Left hindlimb (tissue), 1 donor: ENCODE measurements at regions not wholly inside any gene's neighbourhood (a gene's known extent, or its start where the extent isn't known, plus 50 kb on each side); places are given as distances from the start of the nearest gene placed in this dataset.

Experiments used
- DNase-seq: peaks from one replicate; pipeline ENCODE4 v3.0.0-alpha.2; 2018

- DNase-seq: no peak
Measured at GRCh38 chr2:234673961-234674759, 177.3 kb upstream of the ARL4C start.

DNA sequence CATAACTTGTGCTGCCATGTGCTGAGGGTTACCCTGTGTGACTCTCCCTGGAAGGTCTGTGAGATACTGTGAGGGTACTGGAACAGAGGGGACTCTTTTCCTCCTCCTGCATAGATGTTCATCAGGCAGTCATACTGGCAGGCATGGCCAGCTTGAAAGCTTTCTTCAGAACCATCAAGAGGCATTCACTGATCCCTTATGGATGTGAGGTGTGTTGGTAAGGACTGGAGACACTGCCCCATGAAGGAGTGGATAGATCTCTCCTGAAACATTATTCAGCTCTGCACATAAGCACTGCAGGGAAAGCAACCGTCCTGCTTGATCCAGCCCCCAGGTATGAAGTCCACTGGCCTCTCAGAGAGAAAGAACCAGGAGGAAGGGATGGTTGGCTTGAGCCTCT is 176.6 kb upstream of the ARL4C start:
- DNase-seq: no peak

DNA sequence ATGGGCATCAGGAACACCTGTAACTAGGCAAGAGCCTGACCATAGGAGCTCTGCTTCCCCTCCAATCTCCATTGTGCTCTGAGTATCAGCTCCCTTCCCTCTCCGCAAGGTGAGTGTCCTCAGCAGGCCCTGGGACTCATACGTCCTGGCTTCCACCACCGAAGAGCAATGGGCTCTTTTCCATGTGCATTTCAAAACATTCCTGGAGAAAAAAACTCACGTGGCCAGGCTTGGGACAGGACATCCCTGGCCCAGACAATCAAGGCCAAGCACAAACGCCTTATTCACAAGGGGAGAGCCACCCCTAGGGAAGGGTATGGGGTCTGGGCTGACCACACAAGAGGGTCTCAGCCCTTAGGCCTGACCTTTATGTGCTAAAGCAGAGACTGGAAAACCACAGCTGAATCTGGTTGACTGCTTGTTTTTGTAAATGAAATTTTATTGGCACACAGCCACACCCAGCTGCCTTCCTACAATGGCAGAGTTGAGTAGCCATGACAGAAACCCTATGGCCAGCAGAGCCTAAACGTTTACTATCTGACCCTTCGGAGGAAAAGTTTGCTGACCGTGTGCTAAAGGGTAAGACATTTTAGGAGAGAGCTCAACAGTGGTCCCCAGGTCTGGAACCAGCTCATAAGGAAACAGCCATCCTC is 175.7 kb upstream of the ARL4C start:
- no peak for DNase-seq

DNA sequence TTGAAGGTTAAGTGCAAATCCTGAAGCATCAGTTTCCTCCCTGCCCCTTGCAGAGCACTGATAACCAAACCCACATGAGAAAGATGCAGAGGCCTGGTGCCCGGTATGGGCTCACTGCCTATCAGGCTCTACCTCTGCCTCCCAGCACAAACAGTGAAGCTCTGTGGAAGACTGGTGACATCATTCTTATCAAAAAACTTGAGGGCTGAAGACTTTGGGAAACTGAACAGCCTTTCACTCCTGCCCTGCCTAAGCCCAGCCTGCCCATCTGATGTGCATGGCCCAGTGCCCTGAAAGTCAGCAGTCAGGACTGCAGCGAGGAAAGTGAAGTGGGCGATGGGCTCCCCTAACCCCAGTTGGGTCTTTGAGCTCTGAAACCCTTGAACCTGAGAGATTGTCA is 174.8 kb upstream of the ARL4C start:
- DNase-seq: no peak

GRCh38 chr2:234671231-234671630 is 174.3 kb upstream of the ARL4C start:
- DNase-seq: no peak

- no peak for DNase-seq
Measured at GRCh38 chr2:234670806-234671205, 173.9 kb upstream of the ARL4C start.

DNA sequence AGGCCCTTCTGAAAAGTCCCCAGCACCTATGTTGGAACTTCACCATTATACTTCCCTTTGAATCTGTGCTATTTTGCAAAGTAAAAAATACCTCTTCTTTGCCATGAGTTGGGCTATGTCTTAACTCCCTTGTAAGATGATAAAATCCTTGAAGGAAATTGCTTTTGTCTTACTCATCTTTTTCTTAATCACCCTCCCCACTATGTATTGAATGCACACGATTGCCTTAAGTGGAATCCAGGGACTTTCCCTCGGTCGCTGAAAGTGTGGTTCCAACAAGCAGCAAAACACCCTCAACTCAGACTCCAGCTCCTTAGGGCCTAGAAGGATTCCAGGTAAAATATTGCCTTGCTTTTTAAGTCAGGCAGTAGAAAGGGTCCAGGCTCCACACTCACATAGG is 173.2 kb upstream of the ARL4C start:
- DNase-seq: no peak

DNA sequence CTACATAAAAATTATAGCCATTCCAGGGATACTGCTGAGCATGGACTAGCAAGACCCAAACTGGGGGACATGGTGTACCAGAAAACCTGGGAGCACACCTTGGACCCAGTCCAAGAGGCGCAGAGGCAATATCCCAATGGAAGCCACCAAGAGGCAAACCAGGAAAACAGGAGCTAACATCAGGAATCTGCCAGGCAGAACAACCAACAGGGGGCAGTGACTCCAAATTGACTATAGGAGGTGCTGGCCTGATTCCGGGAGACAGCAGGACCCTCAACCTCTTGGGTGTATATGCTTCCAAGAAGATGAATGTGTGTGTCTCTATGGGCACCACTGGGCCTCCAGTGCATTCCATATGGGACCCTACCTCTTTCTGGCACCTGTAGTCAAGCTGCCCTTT is 172.7 kb upstream of the ARL4C start:
- no peak for DNase-seq

DNA sequence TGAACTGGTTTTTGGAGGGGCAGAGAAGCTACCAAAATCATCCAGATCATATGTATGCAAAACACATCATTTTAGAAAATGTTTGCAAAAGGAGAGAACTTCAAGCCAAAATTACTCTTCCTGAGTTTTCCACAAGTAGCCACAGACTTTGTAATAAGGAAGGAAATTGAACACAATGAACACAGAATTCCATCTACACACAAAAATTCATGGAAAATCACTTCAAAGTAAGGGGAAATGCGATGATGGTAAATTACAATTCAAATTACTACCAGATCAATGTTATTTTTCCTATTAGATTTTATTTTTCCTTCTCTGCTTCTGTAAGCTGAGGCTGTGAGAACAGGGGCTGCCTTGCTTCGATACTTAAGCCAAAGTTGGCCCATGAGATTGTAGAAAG is 172.1 kb upstream of the ARL4C start:
- DNase-seq: no peak

DNA sequence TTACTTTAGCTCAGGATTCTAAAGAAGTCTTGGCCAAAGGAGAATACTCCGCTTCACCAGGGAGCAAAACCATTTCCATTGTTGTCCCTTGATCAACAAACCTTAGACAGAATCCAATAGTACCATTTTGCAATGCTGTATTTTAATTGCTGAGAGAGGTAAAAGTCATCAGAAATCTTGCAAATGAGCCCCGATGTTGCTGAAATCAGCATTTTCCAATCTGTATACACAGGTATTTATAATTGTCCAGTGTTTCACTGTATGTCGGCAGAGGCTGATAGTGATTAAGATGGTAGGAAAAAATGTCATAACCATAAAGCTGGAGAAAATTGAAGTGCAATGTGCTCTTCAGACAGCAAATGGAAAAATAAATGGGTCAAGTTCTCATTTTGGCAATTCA is 170.0 kb upstream of the ARL4C start:
- no peak for DNase-seq

DNA sequence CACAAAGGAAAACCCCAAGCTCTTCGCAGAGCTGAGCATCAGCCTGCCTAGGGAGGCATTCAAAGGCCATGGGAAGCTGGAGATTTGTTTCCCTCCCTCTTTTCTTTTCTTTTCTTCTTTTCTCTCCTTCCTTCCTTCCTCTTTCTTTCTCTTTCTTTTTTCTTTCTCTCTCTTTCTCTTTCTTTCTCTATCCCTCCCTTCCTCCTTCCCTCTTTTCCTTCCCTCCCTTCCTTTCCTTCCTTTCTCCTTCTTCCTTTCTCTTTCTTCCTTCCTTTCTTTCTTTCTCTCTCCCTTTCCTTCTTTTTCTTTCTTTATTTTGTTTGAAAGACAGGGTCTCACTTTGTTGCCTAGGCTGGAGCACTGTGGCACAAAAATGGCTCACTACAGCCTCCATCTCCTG is 168.4 kb upstream of the ARL4C start:
- no peak for DNase-seq

GRCh38 chr2:234661849-234662248 is 165.0 kb upstream of the ARL4C start:
- DNase-seq: no peak

DNA sequence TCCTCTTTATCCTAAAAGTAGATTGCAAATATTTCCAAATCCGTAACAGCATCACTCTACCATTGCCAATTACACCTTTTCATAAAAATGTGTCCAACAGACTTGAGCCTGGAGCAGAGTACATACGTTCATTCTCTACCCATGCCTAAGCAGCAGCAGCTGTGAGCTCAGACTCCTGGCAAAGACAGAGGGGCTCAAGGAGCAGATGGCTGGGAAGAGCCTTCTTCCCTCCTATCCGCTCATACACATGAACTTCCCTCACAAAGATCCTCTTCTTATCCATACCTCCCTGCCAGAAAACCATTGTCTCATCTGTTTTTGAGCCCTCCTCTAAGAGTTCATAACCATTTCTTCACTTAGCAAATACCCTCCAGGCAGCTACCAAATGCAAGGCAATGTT is 164.3 kb upstream of the ARL4C start:
- peak; percentile 57 for DNase-seq

GRCh38 chr2:234655706-234656105 is 158.8 kb upstream of the ARL4C start:
- no peak for DNase-seq

DNA sequence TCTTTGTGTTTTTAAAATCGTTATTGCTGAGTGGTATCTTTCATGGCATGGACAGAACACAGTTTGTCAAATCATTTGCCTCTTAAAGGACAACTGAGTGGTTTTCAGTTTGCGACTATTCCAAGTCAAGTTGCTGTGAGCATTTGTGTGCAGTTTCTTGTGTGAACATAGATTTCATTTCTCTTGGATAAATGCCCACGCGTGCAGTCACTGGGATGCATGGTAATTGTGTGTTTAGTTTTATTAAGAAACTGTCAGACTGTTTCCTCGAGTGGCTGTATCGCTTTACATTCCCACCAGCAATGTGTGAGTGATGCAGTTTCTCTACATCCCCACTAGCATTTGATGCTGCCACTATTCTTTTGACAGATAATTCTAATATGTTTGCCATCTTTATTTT is 154.0 kb upstream of the ARL4C start:
- no peak for DNase-seq

- DNase-seq: no peak
Measured at GRCh38 chr2:234649951-234650350, 153.1 kb upstream of the ARL4C start.

- no peak for DNase-seq
Measured at GRCh38 chr2:234643407-234643806, 146.5 kb upstream of the ARL4C start.

DNA sequence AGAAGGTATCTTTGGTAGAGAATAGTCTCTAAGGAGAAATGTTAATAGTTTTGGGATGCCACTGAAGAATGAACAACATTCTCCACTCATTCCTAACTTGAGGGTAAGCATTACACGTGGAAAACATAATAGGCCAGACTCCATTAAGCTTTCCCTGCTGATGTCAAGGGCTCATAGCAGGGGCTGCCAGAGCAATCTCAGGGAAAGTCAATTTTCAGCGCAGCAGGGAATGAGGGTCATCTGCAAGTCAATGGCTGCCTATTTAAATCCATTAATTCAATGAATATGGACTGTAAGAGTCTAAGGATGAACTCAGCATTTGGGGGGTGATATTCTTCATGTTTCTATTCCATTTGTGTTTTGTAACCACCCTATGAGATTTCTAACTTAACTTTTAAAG is 144.2 kb upstream of the ARL4C start:
- no peak for DNase-seq

- DNase-seq: no peak
Measured at GRCh38 chr2:234640657-234641056, 143.8 kb upstream of the ARL4C start.

GRCh38 chr2:234638966-234639365 is 142.1 kb upstream of the ARL4C start:
- no peak for DNase-seq

DNA sequence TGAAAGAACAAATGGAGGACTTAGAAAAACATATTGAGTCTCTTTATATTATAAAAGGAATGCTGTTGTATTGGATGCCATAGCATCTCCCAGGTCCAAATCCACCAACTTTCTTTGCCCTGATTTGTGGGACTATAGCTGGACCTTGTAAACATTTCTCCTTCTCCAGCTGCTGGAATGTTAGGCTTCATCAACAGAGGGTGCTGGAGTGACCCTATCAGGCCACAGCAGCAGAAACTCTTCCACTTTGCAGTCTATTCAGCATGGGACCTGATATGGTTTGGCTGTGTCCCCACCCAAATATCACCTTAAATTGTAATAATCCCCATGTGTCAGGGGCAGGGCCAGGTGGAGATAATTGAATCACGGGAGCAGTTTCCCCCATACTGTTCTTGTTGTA is 138.4 kb upstream of the ARL4C start:
- no peak for DNase-seq

GRCh38 chr2:234633581-234634230 is 136.8 kb upstream of the ARL4C start:
- no peak for DNase-seq

DNA sequence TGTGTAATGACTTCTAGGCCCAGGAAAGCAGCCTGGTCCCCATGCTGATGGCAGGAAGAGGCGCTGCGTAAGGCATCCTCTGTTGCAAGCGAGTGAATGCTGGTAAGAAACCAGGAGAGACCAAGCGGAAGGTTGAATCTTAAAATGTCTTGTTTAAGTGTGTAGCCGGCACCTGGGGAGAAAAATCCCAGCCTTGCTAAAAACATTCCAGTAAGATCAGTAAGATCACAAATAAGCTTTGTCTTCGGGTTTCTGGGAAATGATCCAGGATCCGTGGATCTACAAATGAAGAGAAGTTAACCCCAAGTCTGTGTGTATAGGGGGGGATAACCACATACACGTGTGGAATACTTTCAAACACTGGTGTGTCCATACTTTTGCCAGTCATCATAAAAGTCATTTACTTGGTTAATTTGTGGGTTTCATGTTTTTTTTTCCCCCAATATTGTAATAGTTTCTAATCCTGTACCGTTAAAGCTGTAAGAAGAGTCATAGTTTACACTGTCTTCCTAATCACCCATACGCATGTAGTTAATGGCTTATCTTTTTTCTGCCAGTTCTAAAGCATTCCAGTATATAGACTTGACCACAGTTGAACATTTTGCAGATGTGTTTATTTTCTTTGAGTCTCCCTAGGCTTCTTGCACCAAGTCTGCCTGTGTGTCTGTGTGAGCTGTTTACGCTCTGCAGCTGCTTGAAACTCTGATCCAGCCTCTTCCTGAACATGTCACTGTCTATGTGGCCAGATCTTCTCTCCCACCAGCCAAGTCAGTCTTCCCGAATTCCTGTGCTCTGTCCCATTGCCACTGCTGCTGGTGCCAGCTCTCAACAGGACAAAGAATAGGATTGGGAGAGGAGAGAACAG is 135.9 kb upstream of the ARL4C start:
- DNase-seq: no peak
